ENCODE measurements at regions not wholly inside any gene's neighbourhood (a gene's known extent, or its start where the extent isn't known, plus 50 kb on each side); places are given as distances from the start of the nearest gene placed in this dataset.

GRCh38 chr2:217340899-217341298 lies 481.0 kb upstream of the TNP1 start:
- Histone ChIP-seq H3K4me2 (replicated peaks; ENCODE audit: low read depth, low read length, poor library complexity, severe bottlenecking) (no peak overlapping the region), H4K20me1 (ENCODE audit: control insufficient read depth, insufficient read depth, low read length, poor library complexity, severe bottlenecking) (no peaks in the 10 kb centered on the region), H2AFZ (ENCODE audit: insufficient read depth, low read depth, low read length, poor library complexity, severe bottlenecking) (no peak overlapping the region), H3K36me3 (replicated peaks in 1 of 2; ENCODE audit: control extremely low read depth in 1 of 2, control insufficient read depth in 1 of 2, extremely low read depth in 1 of 2, insufficient read depth in 2 of 2, low read length in 1 of 2) (no peaks in the 10 kb centered on the region), H3K79me2 (ENCODE audit: control insufficient read depth, insufficient read depth, low read length) (no peaks in the 10 kb centered on the region), H3K9me3 (ENCODE audit: control extremely low read depth in 1 of 3, control insufficient read depth in 2 of 3, insufficient read depth in 1 of 3, low read length in 2 of 3) (peaks cover 0 to 3% (median 0%) of the 10 kb centered on the region in 3 donors), H3K27ac (ENCODE audit: low read length in 2 of 2) (no peak overlapping the region), H3K4me1 (ENCODE audit: control insufficient read depth in 2 of 2, insufficient read depth in 2 of 2, low read length in 2 of 2) (no peaks in the 10 kb centered on the region), H3K27me3 (replicated peaks in 1 of 4; ENCODE audit: control extremely low read depth in 1 of 4, control insufficient read depth in 3 of 4, insufficient read depth in 4 of 4, low read length in 3 of 4) (peaks cover 0 to 4% (median 1%) of the 10 kb centered on the region in 4 experiments), H3K4me3 (ENCODE audit: control extremely low read depth in 1 of 5, extremely low read depth in 1 of 5, insufficient read depth in 1 of 5, low read depth in 2 of 5, low read length in 4 of 5) (no peak overlapping the region), H3K9ac (ENCODE audit: low read length) (no peak overlapping the region)
- Mint-ChIP-seq H3K9me3 (ENCODE audit: insufficient read depth) (no peaks in the 10 kb centered on the region), H3K4me1 (no peaks in the 10 kb centered on the region), H3K27me3 (peaks cover 13% of the 10 kb centered on the region), H3K4me3 (no peak overlapping the region), H3K27ac (no peak overlapping the region)
- no peak for ATAC-seq (ENCODE audit: low read depth)
- intact Hi-C loops (cut with micrococcal nuclease) = no loop called here
- ChIA-PET POLR2A (no interaction called here), CTCF (no interaction called here)
- WGBS (ENCODE audit: insufficient coverage) = no CpG with 5 or more reads among the region's 1 CpG
- no peak for TF ChIP-seq EZH2 (IDR thresholded peaks at IDR 0.05; ENCODE audit: borderline replicate concordance, insufficient read depth, low read depth, low read length, poor library complexity, severe bottlenecking)
- TF ChIP-seq CTCF (IDR thresholded peaks at IDR 0.05) = no peak
- no peak for DNase-seq

- H3K9me3 Mint-ChIP-seq (ENCODE audit: insufficient read depth) = no peaks in the 10 kb centered on the region
- H3K4me3 Mint-ChIP-seq = no peak overlapping the region
- Histone ChIP-seq H3K36me3 (replicated peaks in 1 of 2; ENCODE audit: control extremely low read depth in 1 of 2, control insufficient read depth in 1 of 2, extremely low read depth in 1 of 2, insufficient read depth in 2 of 2, low read length in 1 of 2) (no peaks in the 10 kb centered on the region), H3K27ac (ENCODE audit: low read length in 2 of 2) (no peak overlapping the region), H3K9ac (ENCODE audit: low read length) (no peak overlapping the region), H3K9me3 (ENCODE audit: control extremely low read depth in 1 of 3, control insufficient read depth in 2 of 3, insufficient read depth in 1 of 3, low read length in 2 of 3) (peaks cover 0 to 3% (median 0%) of the 10 kb centered on the region in 3 donors), H2AFZ (ENCODE audit: insufficient read depth, low read depth, low read length, poor library complexity, severe bottlenecking) (no peak overlapping the region), H3K4me1 (ENCODE audit: control insufficient read depth in 2 of 2, insufficient read depth in 2 of 2, low read length in 2 of 2) (no peaks in the 10 kb centered on the region), H3K4me3 (ENCODE audit: control extremely low read depth in 1 of 5, extremely low read depth in 1 of 5, insufficient read depth in 1 of 5, low read depth in 2 of 5, low read length in 4 of 5) (no peak overlapping the region), H4K20me1 (ENCODE audit: control insufficient read depth, insufficient read depth, low read length, poor library complexity, severe bottlenecking) (no peaks in the 10 kb centered on the region), H3K4me2 (replicated peaks; ENCODE audit: low read depth, low read length, poor library complexity, severe bottlenecking) (no peak overlapping the region), H3K79me2 (ENCODE audit: control insufficient read depth, insufficient read depth, low read length) (no peaks in the 10 kb centered on the region), H3K27me3 (replicated peaks in 1 of 4; ENCODE audit: control extremely low read depth in 1 of 4, control insufficient read depth in 3 of 4, insufficient read depth in 4 of 4, low read length in 3 of 4) (peaks cover 0 to 4% (median 1%) of the 10 kb centered on the region in 4 experiments)
- H3K27ac Mint-ChIP-seq = no peak overlapping the region
- TF ChIP-seq EZH2 (IDR thresholded peaks at IDR 0.05; ENCODE audit: borderline replicate concordance, insufficient read depth, low read depth, low read length, poor library complexity, severe bottlenecking) (no peak), CTCF (IDR thresholded peaks at IDR 0.05) (no peak)
- no peak for DNase-seq
- ChIA-PET POLR2A (no interaction called here), CTCF (no interaction called here)
- ATAC-seq (ENCODE audit: low read depth) = no peak
- H3K27me3 Mint-ChIP-seq = peaks cover 15% of the 10 kb centered on the region
- no peaks in the 10 kb centered on the region for H3K4me1 Mint-ChIP-seq
- intact Hi-C loops (cut with micrococcal nuclease) = no loop called here
Measured at GRCh38 chr2:217340176-217340575, 480.3 kb upstream of the TNP1 start.
